ENCODE measurements at regions not wholly inside any gene's neighbourhood (a gene's known extent, or its start where the extent isn't known, plus 50 kb on each side); places are given as distances from the start of the nearest gene placed in this dataset.

- H2AFZ ChIP-seq (ENCODE audit: low read length) = no peak overlapping the region
- peak; percentile 29 for DNase-seq
- no peaks in the 10 kb centered on the region for H3K79me2 ChIP-seq (ENCODE audit: insufficient read depth, low read length)
- no CpG with 5 or more reads among the region's 7 CpGs for WGBS (ENCODE audit: extremely low coverage, insufficient read length, low lambda C conversion rate)
- H4K91ac ChIP-seq (ENCODE audit: insufficient read length, low read depth, low read length) = no peak overlapping the region
- H2BK5ac ChIP-seq (ENCODE audit: insufficient read length, low read length) = no peak overlapping the region
- Mint-ChIP-seq H3K4me3 (no peak overlapping the region), H3K4me1 (peaks cover 15 to 31% of the 10 kb centered on the region in 2 experiments), H3K27me3 (ENCODE audit: low read depth) (no peaks in the 10 kb centered on the region), H3K9me3 (no peaks in the 10 kb centered on the region; a peak in 1 of 5 replicates), H3K36me3 (ENCODE audit: insufficient read depth in 1 of 3, low read depth in 3 of 3) (no peaks in the 10 kb centered on the region), H3K27ac (peak overlapping the region in 2 of 3 experiments; percentile 12 to 28; a peak in 2 of 7 replicates)
- no peak overlapping the region for H3K9ac ChIP-seq (ENCODE audit: extremely low read depth, insufficient read length, low read length)
- H3K4ac ChIP-seq (ENCODE audit: low read depth, low read length) = no peak overlapping the region
- no peak overlapping the region for H3K27ac ChIP-seq (ENCODE audit: insufficient read length, low read depth, low read length)
- no peak overlapping the region for H2BK15ac ChIP-seq (ENCODE audit: low read depth, low read length)
- no peaks in the 10 kb centered on the region for H3K9me3 ChIP-seq (ENCODE audit: control insufficient read depth, low read depth, low read length)
- H3K14ac ChIP-seq (ENCODE audit: insufficient read depth, low read length) = no peak overlapping the region; the same call in 1 of the 2 replicates
- no peaks in the 10 kb centered on the region; the same call in 1 of the 2 replicates for H3K4me1 ChIP-seq (ENCODE audit: insufficient read depth, low read length)
- H2BK12ac ChIP-seq (ENCODE audit: insufficient read length, low read depth, low read length) = no peak overlapping the region
- no peaks in the 10 kb centered on the region for H3K23me2 ChIP-seq (ENCODE audit: insufficient read length, low read depth, low read length, poor library complexity, severe bottlenecking)
- H4K20me1 ChIP-seq (ENCODE audit: control insufficient read depth, insufficient read depth, insufficient read length) = no peaks in the 10 kb centered on the region
- no peak overlapping the region for H4K8ac ChIP-seq (replicated peaks; ENCODE audit: insufficient read length, low read depth, low read length)
- H2AK5ac ChIP-seq (ENCODE audit: insufficient read length, low read length) = no peak overlapping the region
- no peaks in the 10 kb centered on the region for H3K27me3 ChIP-seq (ENCODE audit: insufficient read depth, low read length)
- no peak overlapping the region for H3K18ac ChIP-seq (ENCODE audit: insufficient read length, low read depth, low read length)
- H3K23ac ChIP-seq (ENCODE audit: insufficient read length, low read depth, low read length) = no peak overlapping the region
- H3K56ac ChIP-seq (ENCODE audit: insufficient read length, low read depth, low read length) = no peak overlapping the region
- no peak overlapping the region for H2BK120ac ChIP-seq (ENCODE audit: low read depth, low read length, poor library complexity, severe bottlenecking)
- H2BK20ac ChIP-seq (ENCODE audit: low read depth, low read length, poor library complexity, severe bottlenecking) = no peak overlapping the region
- H3K4me2 ChIP-seq (ENCODE audit: insufficient read depth, insufficient read length, low read length) = no peak overlapping the region
- no peak overlapping the region for H3T11ph ChIP-seq (ENCODE audit: low read length)
- no peak for TF ChIP-seq CTCF (conservative IDR thresholded peaks at IDR 0.05)
- no peaks in the 10 kb centered on the region for H3K79me1 ChIP-seq (ENCODE audit: insufficient read depth, low read depth, low read length, poor library complexity, severe bottlenecking)
- H4K5ac ChIP-seq (ENCODE audit: insufficient read length, low read depth, low read length) = no peak overlapping the region
Measured at GRCh38 chr6:43937236-43938177, 167.5 kb downstream of the VEGFA start.
